ENCODE measurements at regions not wholly inside any gene's neighbourhood (a gene's known extent, or its start where the extent isn't known, plus 50 kb on each side); places are given as distances from the start of the nearest gene placed in this dataset.

DNA sequence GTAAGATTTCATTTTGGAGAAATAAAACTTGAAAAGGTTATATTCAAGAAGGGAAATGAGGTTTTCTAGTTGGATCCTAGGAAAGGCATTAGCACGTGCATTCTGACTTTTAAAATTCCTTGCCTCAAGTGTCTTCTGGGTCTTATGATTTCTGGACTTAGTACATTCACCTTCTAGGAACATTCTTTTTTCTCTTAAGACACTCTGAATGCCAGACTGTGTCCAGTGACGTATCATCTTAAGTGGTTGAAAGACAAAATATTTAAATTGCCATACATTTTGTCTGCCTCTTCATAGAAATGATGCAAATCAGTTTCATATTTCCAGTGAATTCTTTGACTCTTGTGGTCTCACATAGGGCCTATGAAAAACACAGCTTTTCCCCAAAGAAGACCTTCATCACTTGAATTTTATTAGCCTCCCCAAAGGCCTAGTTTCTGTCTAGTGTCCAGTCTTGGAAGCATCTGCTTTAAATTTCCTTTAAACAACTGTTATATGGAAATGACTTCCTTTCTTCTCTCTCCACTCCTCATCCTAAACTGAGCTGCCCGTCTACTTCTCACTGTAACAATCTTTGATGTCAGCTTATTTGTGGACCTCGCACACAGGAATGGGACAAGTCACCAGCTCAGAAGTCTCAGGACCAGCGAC, 187.2 kb downstream of the HLX start (continued):
- TF ChIP-seq IRF3 (IDR thresholded peaks at IDR 0.05; ENCODE audit: low read depth, low read length), result no peak
- TF ChIP-seq TCF12 (IDR thresholded peaks at IDR 0.05), result no peak
- TF ChIP-seq RFX5 (IDR thresholded peaks at IDR 0.05; ENCODE audit: low read length), result no peak
- TF ChIP-seq GATA2 (CRISPR knock-in tag; IDR thresholded peaks at IDR 0.05), result no peak
- no peak for TF ChIP-seq FOXM1 (IDR thresholded peaks at IDR 0.05; ENCODE audit: low read depth)

- no peaks in the 10 kb centered on the region for H3K27me3 ChIP-seq (ENCODE audit: insufficient read depth)
- TF ChIP-seq JUND (IDR thresholded peaks at IDR 0.05) (no peak), NRF1 (IDR thresholded peaks at IDR 0.05; ENCODE audit: low read depth, low read length) (no peak), USF1 (IDR thresholded peaks at IDR 0.05; ENCODE audit: borderline replicate concordance, low read depth) (no peak), SMC3 (IDR thresholded peaks at IDR 0.05; ENCODE audit: low read depth, low read length) (no peak), GABPA (IDR thresholded peaks at IDR 0.05; ENCODE audit: low read depth) (no peak), PBX3 (IDR thresholded peaks at IDR 0.05) (no peak), MXI1 (IDR thresholded peaks at IDR 0.05; ENCODE audit: low read depth, low read length) (no peak), CHD2 (IDR thresholded peaks at IDR 0.05; ENCODE audit: low read length, partially characterized antibody) (no peak), YY1 (IDR thresholded peaks at IDR 0.05; ENCODE audit: low read depth) (no peak), SIN3A (IDR thresholded peaks at IDR 0.05; ENCODE audit: borderline replicate concordance, low read depth, low read length) (no peak), TCF12 (IDR thresholded peaks at IDR 0.05) (no peak)
- TF ChIP-seq, protein P1, sequence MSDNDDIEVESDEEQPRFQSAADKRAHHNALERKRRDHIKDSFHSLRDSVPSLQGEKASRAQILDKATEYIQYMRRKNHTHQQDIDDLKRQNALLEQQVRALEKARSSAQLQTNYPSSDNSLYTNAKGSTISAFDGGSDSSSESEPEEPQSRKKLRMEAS (IDR thresholded peaks at IDR 0.05; ENCODE audit: low read depth), result no peak
- TF ChIP-seq, protein P2, sequence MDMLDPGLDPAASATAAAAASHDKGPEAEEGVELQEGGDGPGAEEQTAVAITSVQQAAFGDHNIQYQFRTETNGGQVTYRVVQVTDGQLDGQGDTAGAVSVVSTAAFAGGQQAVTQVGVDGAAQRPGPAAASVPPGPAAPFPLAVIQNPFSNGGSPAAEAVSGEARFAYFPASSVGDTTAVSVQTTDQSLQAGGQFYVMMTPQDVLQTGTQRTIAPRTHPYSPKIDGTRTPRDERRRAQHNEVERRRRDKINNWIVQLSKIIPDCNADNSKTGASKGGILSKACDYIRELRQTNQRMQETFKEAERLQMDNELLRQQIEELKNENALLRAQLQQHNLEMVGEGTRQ (IDR thresholded peaks at IDR 0.05; ENCODE audit: borderline replicate concordance, low read depth, low read length), result no peak
- TF ChIP-seq, protein P3, sequence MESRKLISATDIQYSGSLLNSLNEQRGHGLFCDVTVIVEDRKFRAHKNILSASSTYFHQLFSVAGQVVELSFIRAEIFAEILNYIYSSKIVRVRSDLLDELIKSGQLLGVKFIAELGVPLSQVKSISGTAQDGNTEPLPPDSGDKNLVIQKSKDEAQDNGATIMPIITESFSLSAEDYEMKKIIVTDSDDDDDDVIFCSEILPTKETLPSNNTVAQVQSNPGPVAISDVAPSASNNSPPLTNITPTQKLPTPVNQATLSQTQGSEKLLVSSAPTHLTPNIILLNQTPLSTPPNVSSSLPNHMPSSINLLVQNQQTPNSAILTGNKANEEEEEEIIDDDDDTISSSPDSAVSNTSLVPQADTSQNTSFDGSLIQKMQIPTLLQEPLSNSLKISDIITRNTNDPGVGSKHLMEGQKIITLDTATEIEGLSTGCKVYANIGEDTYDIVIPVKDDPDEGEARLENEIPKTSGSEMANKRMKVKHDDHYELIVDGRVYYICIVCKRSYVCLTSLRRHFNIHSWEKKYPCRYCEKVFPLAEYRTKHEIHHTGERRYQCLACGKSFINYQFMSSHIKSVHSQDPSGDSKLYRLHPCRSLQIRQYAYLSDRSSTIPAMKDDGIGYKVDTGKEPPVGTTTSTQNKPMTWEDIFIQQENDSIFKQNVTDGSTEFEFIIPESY (IDR thresholded peaks at IDR 0.05; ENCODE audit: borderline replicate concordance, low read depth), result no peak
- no peaks in the 10 kb centered on the region for H4K20me1 ChIP-seq (ENCODE audit: insufficient read depth)
- H3K4me2 ChIP-seq, result no peak overlapping the region
- H2AFZ ChIP-seq (ENCODE audit: low read depth), result no peak overlapping the region
- POLR2A ChIA-PET, result no interaction called here
- H3K9me3 ChIP-seq, result no peaks in the 10 kb centered on the region
- no peak overlapping the region for H3K9ac ChIP-seq
- no peaks in the 10 kb centered on the region; a peak in 1 of 4 replicates for H3K4me1 ChIP-seq (ENCODE audit: control insufficient read depth in 1 of 2, insufficient read depth in 2 of 2, low read depth in 1 of 2, low read length in 1 of 2)
- WGBS (ENCODE audit: low lambda C conversion rate), result 71% methylated on average over 2 of the region's 2 CpGs
- H3K9me2 ChIP-seq, result no peaks in the 10 kb centered on the region
- H3K79me2 ChIP-seq (ENCODE audit: insufficient read depth), result no peaks in the 10 kb centered on the region
- no peak for DNase-seq
- H3K4me3 ChIP-seq (ENCODE audit: low read depth in 2 of 2, low read length in 1 of 2), result no peak overlapping the region
- no peaks in the 10 kb centered on the region for H3F3A ChIP-seq (replicated peaks; ENCODE audit: insufficient read depth)
- H3K27ac ChIP-seq (ENCODE audit: low read depth in 2 of 2, low read length in 1 of 2), result no peak overlapping the region
- H3K36me3 ChIP-seq (replicated peaks in 1 of 2; ENCODE audit: control insufficient read depth in 1 of 2, insufficient read depth in 2 of 2, low read length in 1 of 2), result no peaks in the 10 kb centered on the region
- CTCF ChIA-PET, result no interaction called here
These were observed 188.5 kb downstream of the HLX start for GRCh38 chr1:221067721-221068120.
